ENCODE measurements at regions not wholly inside any gene's neighbourhood (a gene's known extent, or its start where the extent isn't known, plus 50 kb on each side); places are given as distances from the start of the nearest gene placed in this dataset.

- DNase-seq (ENCODE audit: low read depth) = no peak
These were observed 156.5 kb downstream of the ARL6IP6 start for GRCh38 chr2:152874955-152875354.

GRCh38 chr2:152870239-152870638 lies 151.8 kb downstream of the ARL6IP6 start:
- DNase-seq (ENCODE audit: low read depth) = no peak

GRCh38 chr2:152867397-152867796 lies 149.0 kb downstream of the ARL6IP6 start:
- no peak for DNase-seq (ENCODE audit: low read depth)

GRCh38 chr2:152864601-152865149 lies 146.3 kb downstream of the ARL6IP6 start:
- no peak for DNase-seq (ENCODE audit: low read depth)

GRCh38 chr2:152863826-152864225 lies 145.4 kb downstream of the ARL6IP6 start:
- DNase-seq (ENCODE audit: low read depth) = no peak

GRCh38 chr2:152861349-152861942 lies 143.0 kb downstream of the ARL6IP6 start:
- peak; percentile 5 for DNase-seq (ENCODE audit: low read depth)

GRCh38 chr2:152858594-152859265 lies 140.3 kb downstream of the ARL6IP6 start:
- DNase-seq (ENCODE audit: low read depth) = no peak

GRCh38 chr2:152846697-152847470 lies 128.5 kb downstream of the ARL6IP6 start:
- DNase-seq (ENCODE audit: low read depth) = no peak

- DNase-seq (ENCODE audit: low read depth) = no peak
These were observed 117.3 kb downstream of the ARL6IP6 start for GRCh38 chr2:152835674-152836073.

GRCh38 chr2:152827944-152828343 lies 109.5 kb downstream of the ARL6IP6 start:
- no peak for DNase-seq (ENCODE audit: low read depth)

GRCh38 chr2:152826581-152827279 lies 108.3 kb downstream of the ARL6IP6 start:
- DNase-seq (ENCODE audit: low read depth) = no peak

GRCh38 chr2:152825834-152826233 lies 107.4 kb downstream of the ARL6IP6 start:
- no peak for DNase-seq (ENCODE audit: low read depth)

- no peak for DNase-seq (ENCODE audit: low read depth)
These were observed 105.5 kb downstream of the ARL6IP6 start for GRCh38 chr2:152823905-152824304.

GRCh38 chr2:152822676-152823075 lies 104.3 kb downstream of the ARL6IP6 start:
- no peak for DNase-seq (ENCODE audit: low read depth)

GRCh38 chr2:152820048-152820447 lies 101.6 kb downstream of the ARL6IP6 start:
- no peak for DNase-seq (ENCODE audit: low read depth)

- no peak for DNase-seq (ENCODE audit: low read depth)
These were observed 97.3 kb downstream of the ARL6IP6 start for GRCh38 chr2:152815634-152816257.

- no peak for DNase-seq (ENCODE audit: low read depth)
These were observed 96.1 kb downstream of the ARL6IP6 start for GRCh38 chr2:152814475-152815030.

GRCh38 chr2:152813351-152813750 lies 94.9 kb downstream of the ARL6IP6 start:
- no peak for DNase-seq (ENCODE audit: low read depth)

All from Daoy (cell line).